ENCODE measurements at regions not wholly inside any gene's neighbourhood (a gene's known extent, or its start where the extent isn't known, plus 50 kb on each side); places are given as distances from the start of the nearest gene placed in this dataset.

DNA sequence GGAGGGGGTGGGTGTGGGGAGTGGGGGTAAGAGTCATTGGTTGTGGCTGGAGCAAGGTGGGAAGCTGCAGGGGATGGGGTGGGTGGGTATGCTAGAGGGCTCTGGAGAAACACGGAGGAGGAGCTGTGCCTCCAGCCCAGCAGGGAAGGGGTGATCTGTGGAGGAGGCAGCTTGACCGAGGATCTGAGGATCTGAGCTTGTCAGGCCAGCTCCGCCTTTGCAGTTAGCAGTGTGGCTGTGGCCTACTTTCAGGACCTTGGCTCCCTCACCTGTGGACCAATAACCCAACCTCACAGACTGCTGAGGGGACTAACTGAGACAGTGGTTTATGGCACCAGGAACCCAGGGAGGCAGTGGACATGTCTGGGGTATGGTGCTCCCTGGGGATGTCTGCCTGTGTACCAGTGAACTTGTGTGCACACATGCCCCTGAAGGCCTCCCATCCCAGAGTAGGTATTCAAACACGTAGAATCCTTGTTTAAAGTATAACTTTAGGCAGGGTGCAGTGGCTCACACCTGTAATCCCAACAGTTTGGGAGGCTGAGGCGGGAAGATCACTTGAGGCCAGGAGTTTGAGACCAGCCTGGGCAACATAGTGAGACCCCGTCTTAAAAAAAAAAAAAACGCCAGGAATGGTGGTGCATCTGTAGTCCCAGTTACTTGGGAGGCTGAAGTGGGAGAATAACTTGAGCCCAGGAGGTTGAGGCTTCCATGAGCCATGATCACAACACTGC lies 52.5 kb upstream of the LINGO1 start:
- POLR2A ChIA-PET: no interaction called here
- Histone ChIP-seq H2AFZ (ENCODE audit: low read length) (no peak overlapping the region), H3K9ac (ENCODE audit: insufficient read depth, low read depth, low read length) (no peak overlapping the region), H3K36me3 (replicated peaks in 1 of 2; ENCODE audit: control insufficient read depth in 1 of 2, insufficient read depth in 2 of 2, low read length in 2 of 2) (no peaks in the 10 kb centered on the region), H3K27me3 (ENCODE audit: control insufficient read depth in 1 of 2, insufficient read depth in 2 of 2, low read length in 2 of 2) (peaks cover 0 to 4% of the 10 kb centered on the region in 2 experiments; a peak in 1 of 5 replicates), H4K20me1 (ENCODE audit: insufficient read depth, low read length) (no peaks in the 10 kb centered on the region), H3K9me3 (ENCODE audit: low read length) (no peaks in the 10 kb centered on the region), H3K4me1 (ENCODE audit: insufficient read depth, low read length) (no peaks in the 10 kb centered on the region), H3K27ac (ENCODE audit: extremely low read length, insufficient read depth, low read length) (no peak overlapping the region), H3K4me2 (ENCODE audit: low read depth, low read length) (no peak overlapping the region), H3K79me2 (ENCODE audit: insufficient read depth, low read length) (no peaks in the 10 kb centered on the region), H3K4me3 (replicated peaks in 1 of 3; ENCODE audit: insufficient read depth in 1 of 3, low read depth in 2 of 3, low read length in 3 of 3) (no peak overlapping the region)
- CTCF ChIA-PET (ENCODE audit: low intra/inter-chr PET ratio, low total read pairs): no interaction called here
- ATAC-seq (no peak), DNase-seq (ENCODE audit: low spot score) (no peak), FAIRE-seq (no peak)
- BruUV-seq (replicated peaks): no TSS peak
- in situ Hi-C loops (cut with HindIII; ENCODE audit: extremely low pct_ligation_motif_present, low pct_unique_long_range_greater_than_20kb): no loop called here
- TF ChIP-seq ZC3H4 (CRISPR knock-in tag; IDR thresholded peaks at IDR 0.05; ENCODE audit: borderline replicate concordance) (no peak), ZNF431 (CRISPR knock-in tag; IDR thresholded peaks at IDR 0.05; ENCODE audit: borderline replicate concordance, low read depth) (no peak), ZZZ3 (CRISPR knock-in tag; IDR thresholded peaks at IDR 0.05; ENCODE audit: borderline replicate concordance) (no peak), ZNF292 (CRISPR knock-in tag; IDR thresholded peaks at IDR 0.05; ENCODE audit: borderline replicate concordance, low read depth) (no peak), ZNF12 (CRISPR knock-in tag; IDR thresholded peaks at IDR 0.05) (no peak), ZNF567 (CRISPR knock-in tag; IDR thresholded peaks at IDR 0.05; ENCODE audit: borderline replicate concordance) (no peak), TCF7 (IDR thresholded peaks at IDR 0.05; ENCODE audit: low read depth) (no peak), ZMAT3 (CRISPR knock-in tag; conservative IDR thresholded peaks at IDR 0.05) (no peak)
- TF ChIP-seq, protein P1, sequence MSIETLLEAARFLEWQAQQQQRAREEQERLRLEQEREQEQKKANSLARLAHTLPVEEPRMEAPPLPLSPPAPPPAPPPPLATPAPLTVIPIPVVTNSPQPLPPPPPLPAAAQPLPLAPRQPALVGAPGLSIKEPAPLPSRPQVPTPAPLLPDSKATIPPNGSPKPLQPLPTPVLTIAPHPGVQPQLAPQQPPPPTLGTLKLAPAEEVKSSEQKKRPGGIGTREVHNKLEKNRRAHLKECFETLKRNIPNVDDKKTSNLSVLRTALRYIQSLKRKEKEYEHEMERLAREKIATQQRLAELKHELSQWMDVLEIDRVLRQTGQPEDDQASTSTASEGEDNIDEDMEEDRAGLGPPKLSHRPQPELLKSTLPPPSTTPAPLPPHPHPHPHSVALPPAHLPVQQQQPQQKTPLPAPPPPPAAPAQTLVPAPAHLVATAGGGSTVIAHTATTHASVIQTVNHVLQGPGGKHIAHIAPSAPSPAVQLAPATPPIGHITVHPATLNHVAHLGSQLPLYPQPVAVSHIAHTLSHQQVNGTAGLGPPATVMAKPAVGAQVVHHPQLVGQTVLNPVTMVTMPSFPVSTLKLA (IDR thresholded peaks at IDR 0.05): no peak
- WGBS (ENCODE audit: low lambda C conversion rate): 16% methylated on average over 7 of the region's 7 CpGs
- intact Hi-C loops (cut with micrococcal nuclease; ENCODE audit: unreplicated experiment): no loop called here
